ENCODE measurements at regions not wholly inside any gene's neighbourhood (a gene's known extent, or its start where the extent isn't known, plus 50 kb on each side); places are given as distances from the start of the nearest gene placed in this dataset.

- TF ChIP-seq RELA (CRISPR knock-in tag; IDR thresholded peaks at IDR 0.05; ENCODE audit: borderline replicate concordance) (no peak), CTCF (IDR thresholded peaks at IDR 0.05) (no peak), ATF3 (CRISPR knock-in tag; conservative IDR thresholded peaks at IDR 0.05) (no peak), SMAD3 (CRISPR knock-in tag; IDR thresholded peaks at IDR 0.05; ENCODE audit: borderline replicate concordance) (no peak), MYBL2 (CRISPR knock-in tag; IDR thresholded peaks at IDR 0.05) (no peak), E2F4 (CRISPR knock-in tag; IDR thresholded peaks at IDR 0.05; ENCODE audit: borderline replicate concordance, low read depth) (no peak), MXD4 (CRISPR knock-in tag; IDR thresholded peaks at IDR 0.05; ENCODE audit: borderline replicate concordance) (no peak)
- TF ChIP-seq, protein P1, sequence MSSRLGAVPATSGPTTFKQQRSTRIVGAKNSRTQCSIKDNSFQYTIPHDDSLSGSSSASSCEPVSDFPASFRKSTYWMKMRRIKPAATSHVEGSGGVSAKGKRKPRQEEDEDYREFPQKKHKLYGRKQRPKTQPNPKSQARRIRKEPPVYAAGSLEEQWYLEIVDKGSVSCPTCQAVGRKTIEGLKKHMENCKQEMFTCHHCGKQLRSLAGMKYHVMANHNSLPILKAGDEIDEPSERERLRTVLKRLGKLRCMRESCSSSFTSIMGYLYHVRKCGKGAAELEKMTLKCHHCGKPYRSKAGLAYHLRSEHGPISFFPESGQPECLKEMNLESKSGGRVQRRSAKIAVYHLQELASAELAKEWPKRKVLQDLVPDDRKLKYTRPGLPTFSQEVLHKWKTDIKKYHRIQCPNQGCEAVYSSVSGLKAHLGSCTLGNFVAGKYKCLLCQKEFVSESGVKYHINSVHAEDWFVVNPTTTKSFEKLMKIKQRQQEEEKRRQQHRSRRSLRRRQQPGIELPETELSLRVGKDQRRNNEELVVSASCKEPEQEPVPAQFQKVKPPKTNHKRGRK (CRISPR knock-in tag; IDR thresholded peaks at IDR 0.05; ENCODE audit: borderline replicate concordance) = no peak
- TF ChIP-seq, protein P2, sequence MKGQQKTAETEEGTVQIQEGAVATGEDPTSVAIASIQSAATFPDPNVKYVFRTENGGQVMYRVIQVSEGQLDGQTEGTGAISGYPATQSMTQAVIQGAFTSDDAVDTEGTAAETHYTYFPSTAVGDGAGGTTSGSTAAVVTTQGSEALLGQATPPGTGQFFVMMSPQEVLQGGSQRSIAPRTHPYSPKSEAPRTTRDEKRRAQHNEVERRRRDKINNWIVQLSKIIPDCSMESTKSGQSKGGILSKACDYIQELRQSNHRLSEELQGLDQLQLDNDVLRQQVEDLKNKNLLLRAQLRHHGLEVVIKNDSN (CRISPR knock-in tag; IDR thresholded peaks at IDR 0.05) = no peak
- TF ChIP-seq, protein P3, sequence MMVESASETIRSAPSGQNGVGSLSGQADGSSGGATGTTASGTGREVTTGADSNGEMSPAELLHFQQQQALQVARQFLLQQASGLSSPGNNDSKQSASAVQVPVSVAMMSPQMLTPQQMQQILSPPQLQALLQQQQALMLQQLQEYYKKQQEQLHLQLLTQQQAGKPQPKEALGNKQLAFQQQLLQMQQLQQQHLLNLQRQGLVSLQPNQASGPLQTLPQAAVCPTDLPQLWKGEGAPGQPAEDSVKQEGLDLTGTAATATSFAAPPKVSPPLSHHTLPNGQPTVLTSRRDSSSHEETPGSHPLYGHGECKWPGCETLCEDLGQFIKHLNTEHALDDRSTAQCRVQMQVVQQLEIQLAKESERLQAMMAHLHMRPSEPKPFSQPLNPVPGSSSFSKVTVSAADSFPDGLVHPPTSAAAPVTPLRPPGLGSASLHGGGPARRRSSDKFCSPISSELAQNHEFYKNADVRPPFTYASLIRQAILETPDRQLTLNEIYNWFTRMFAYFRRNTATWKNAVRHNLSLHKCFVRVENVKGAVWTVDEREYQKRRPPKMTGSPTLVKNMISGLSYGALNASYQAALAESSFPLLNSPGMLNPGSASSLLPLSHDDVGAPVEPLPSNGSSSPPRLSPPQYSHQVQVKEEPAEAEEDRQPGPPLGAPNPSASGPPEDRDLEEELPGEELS (CRISPR knock-in tag; IDR thresholded peaks at IDR 0.05) = no peak
Observed at GRCh38 chrX:98398542-98398941, 1514.8 kb downstream of the RPA4 start.
